Nephron (organoid): ENCODE measurements at regions not wholly inside any gene's neighbourhood (a gene's known extent, or its start where the extent isn't known, plus 50 kb on each side); places are given as distances from the start of the nearest gene placed in this dataset.
A peak's percentile ranks its signal among the peaks of the same experiment; 100 is the strongest.

Source experiments
- H3K27ac Mint-ChIP-seq, 3 experiments: 2 replicates each; pipeline ENCODE4 v1.8.0; 2020; ENCODE audit warnings: mixed read lengths in 3 of 3, mild to moderate bottlenecking in 2 of 3, moderate library complexity in 1 of 3
- H3K27me3 Mint-ChIP-seq: 2 replicates; pipeline ENCODE4 v1.8.0; 2021; ENCODE audit warnings: low read depth, mild to moderate bottlenecking, moderate library complexity, mixed read lengths
- H3K36me3 Mint-ChIP-seq: 2 replicates; pipeline ENCODE4 v1.8.0; 2020; ENCODE audit warnings: low read depth, mixed read lengths
- H3K4me1 Mint-ChIP-seq: 2 replicates; pipeline ENCODE4 v1.8.0; 2020; ENCODE audit warnings: mixed read lengths
- H3K4me3 Mint-ChIP-seq, 3 experiments: 2 replicates each; pipeline ENCODE4 v1.8.0; 2020; ENCODE audit warnings: mild to moderate bottlenecking in 3 of 3, mixed read lengths in 3 of 3, moderate library complexity in 2 of 3
- H3K9me3 Mint-ChIP-seq: 2 replicates; pipeline ENCODE4 v1.8.0; 2020; ENCODE audit warnings: mixed read lengths
- TF ChIP-seq, protein P1 (sequence below), 3 experiments: fragments of 200-600 bp; sonication (generic); IDR thresholded peaks; one replicate each; pipeline ENCODE4 v1.5.0; 2021; ENCODE audit warnings: antibody characterized with exemption in 3 of 3; ENCODE audit not compliant: unreplicated experiment in 3 of 3

DNA sequence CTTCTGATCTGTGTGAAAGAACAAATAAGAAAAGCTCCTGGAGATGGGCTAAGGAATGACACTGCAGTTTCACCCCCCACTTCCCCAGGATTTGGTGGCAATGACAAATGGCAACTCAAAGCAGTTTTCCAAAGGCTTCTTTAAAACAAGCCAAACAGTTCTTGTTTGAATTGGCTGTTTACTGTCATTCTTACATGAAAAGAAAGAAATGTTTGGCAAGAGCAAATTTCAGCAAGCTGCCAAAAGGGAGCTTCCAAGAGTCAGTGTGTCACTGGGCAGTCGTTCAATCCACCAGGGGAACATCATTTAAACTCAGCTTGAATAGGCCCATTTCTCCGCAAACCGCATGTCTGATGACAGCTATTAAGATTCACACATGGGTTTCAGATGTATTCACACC, 119.0 kb upstream of the RHOBTB1 start:
- Mint-ChIP-seq H3K27ac (peak overlapping the region; percentile 22 to 63 (median 34)), H3K4me3 (peak overlapping the region in 1 of 3 experiments; percentile 48), H3K27me3 (no peaks in the 10 kb centered on the region), H3K9me3 (peaks cover 1% of the 10 kb centered on the region), H3K4me1 (peaks cover 39% of the 10 kb centered on the region), H3K36me3 (no peaks in the 10 kb centered on the region)
- TF ChIP-seq, protein P1, sequence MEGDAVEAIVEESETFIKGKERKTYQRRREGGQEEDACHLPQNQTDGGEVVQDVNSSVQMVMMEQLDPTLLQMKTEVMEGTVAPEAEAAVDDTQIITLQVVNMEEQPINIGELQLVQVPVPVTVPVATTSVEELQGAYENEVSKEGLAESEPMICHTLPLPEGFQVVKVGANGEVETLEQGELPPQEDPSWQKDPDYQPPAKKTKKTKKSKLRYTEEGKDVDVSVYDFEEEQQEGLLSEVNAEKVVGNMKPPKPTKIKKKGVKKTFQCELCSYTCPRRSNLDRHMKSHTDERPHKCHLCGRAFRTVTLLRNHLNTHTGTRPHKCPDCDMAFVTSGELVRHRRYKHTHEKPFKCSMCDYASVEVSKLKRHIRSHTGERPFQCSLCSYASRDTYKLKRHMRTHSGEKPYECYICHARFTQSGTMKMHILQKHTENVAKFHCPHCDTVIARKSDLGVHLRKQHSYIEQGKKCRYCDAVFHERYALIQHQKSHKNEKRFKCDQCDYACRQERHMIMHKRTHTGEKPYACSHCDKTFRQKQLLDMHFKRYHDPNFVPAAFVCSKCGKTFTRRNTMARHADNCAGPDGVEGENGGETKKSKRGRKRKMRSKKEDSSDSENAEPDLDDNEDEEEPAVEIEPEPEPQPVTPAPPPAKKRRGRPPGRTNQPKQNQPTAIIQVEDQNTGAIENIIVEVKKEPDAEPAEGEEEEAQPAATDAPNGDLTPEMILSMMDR (IDR thresholded peaks at IDR 0.05; ENCODE audit: unreplicated experiment in 3 of 3) = no peak

DNA sequence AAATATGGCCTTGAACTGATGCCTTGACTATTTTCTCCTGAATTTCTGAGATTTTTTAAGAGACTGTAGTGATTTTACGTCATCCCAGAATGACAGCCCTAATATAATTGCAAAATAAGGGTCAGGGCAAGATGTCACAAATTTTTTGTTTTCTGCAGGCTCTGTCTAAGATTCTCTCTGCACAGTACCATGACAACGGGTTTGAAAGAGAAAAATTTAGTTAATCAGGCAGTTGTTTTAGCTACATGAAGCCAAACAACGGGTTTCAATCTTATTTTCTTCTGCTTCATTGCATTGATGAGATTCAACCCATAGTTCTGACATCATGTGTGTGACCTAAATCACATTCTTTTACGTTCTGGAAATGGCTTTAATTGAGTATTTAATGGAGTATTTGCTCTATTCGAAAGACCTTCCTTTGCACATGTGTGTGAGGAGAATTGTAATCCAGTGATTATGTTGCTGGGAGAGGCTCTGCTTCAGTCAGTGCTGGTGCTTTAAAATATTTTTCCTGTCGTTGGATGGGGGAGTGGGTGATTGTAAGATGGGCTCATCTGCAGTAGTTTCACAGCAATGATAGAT, 118.0 kb upstream of the RHOBTB1 start:
- Mint-ChIP-seq H3K36me3 (no peaks in the 10 kb centered on the region), H3K27ac (peak overlapping the region; percentile 13 to 63 (median 22)), H3K9me3 (peaks cover 2% of the 10 kb centered on the region), H3K27me3 (no peaks in the 10 kb centered on the region), H3K4me1 (peaks cover 29% of the 10 kb centered on the region), H3K4me3 (no peak overlapping the region)
- TF ChIP-seq, protein P1 (IDR thresholded peaks at IDR 0.05; ENCODE audit: unreplicated experiment in 3 of 3) = no peak

DNA sequence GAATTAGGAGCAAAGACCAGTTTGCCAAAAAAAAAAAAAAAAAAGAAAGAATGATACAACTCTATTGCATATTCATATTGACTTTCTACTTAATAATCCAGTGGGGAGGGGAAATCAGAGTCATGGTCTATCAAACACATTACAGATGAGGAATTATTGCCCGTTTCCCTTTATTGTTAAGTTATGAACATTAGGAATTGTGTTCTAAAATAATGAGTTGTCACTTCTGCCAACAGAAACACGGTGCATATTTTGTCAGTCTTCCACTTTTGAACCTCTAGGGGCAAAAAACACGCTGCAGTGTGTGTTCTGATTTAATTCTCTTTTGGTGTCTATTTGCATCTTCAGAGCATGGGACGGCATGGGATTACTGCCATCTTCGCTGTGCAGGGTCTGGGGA, 115.7 kb upstream of the RHOBTB1 start:
- H3K27ac Mint-ChIP-seq = peak overlapping the region in 2 of 3 experiments; percentile 22 to 40
- H3K9me3 Mint-ChIP-seq = peaks cover 4% of the 10 kb centered on the region
- TF ChIP-seq, protein P1 (IDR thresholded peaks at IDR 0.05; ENCODE audit: unreplicated experiment in 3 of 3) = no peak
- H3K4me3 Mint-ChIP-seq = no peak overlapping the region
- H3K27me3 Mint-ChIP-seq = no peaks in the 10 kb centered on the region
- H3K36me3 Mint-ChIP-seq = no peaks in the 10 kb centered on the region
- peaks cover 22% of the 10 kb centered on the region for H3K4me1 Mint-ChIP-seq

DNA sequence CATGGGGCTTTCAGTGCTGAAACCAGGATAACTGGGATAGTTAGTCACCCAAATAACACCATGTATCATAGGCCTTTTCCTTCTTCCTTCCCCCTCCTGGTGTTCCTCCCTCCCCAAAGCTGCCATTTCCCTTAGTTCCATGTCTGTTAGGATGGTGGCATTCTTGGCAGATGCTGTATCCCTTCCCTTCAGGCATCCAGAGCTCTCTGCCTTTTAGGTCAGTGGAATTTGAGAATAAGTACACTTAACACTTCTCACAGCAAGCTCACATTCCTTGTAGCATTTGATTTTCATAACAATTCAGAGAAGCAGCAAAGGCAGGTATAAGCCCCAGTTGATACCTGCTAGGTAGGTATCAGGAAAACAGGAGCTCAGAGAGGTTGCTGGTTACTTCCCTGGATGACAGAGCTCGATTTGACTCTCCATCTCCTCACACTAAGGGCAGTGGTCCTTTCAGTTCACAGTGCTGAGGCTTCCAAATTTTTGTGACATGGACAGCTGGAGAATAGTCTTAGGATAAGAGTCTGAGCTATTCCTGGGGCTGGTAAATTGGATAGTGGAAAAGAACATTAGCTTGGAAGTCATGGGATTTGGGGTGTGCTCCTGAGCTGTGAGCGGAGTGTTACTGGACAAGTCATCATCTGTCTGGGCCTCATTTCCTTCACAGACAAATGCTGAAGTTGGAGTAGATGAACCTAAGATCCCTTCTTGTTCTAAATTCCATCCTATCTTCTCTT, 108.7 kb upstream of the RHOBTB1 start:
- H3K4me3 Mint-ChIP-seq = no peak overlapping the region
- H3K36me3 Mint-ChIP-seq = no peaks in the 10 kb centered on the region
- H3K27ac Mint-ChIP-seq = peak overlapping the region in 1 of 3 experiments; percentile 15
- TF ChIP-seq, protein P1 (IDR thresholded peaks at IDR 0.05; ENCODE audit: unreplicated experiment in 3 of 3) = no peak
- no peaks in the 10 kb centered on the region for H3K27me3 Mint-ChIP-seq
- H3K4me1 Mint-ChIP-seq = peaks cover 21% of the 10 kb centered on the region
- peaks cover 6% of the 10 kb centered on the region for H3K9me3 Mint-ChIP-seq

DNA sequence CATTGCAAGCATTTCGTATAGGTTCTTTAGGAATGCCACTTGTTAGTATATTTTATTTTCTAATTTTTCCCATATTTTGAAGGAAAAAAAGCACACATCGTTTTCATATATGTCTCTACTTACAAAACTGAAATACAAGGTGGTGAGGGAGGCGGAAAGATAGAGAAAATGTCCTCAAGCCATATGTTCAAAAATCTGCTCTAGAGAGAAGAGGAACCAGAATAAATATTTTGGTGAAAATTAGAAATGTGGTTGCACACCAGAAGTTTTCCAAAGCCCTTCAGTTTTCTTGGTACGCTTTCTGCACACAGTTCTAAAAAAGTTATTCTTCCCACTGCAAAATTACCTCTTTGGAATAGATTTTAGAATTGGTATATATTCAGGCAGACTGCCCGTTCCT, 107.4 kb upstream of the RHOBTB1 start:
- Mint-ChIP-seq H3K4me3 (no peak overlapping the region), H3K27me3 (peaks cover 1% of the 10 kb centered on the region), H3K4me1 (peaks cover 34% of the 10 kb centered on the region), H3K27ac (peak overlapping the region in 1 of 3 experiments; percentile 43), H3K9me3 (peaks cover 6% of the 10 kb centered on the region), H3K36me3 (no peaks in the 10 kb centered on the region)
- TF ChIP-seq, protein P1 (IDR thresholded peaks at IDR 0.05; ENCODE audit: unreplicated experiment in 3 of 3) = no peak
